CD4-positive, alpha-beta T cell treated with Interleukin-10 for 1 hour (primary cell): ENCODE measurements at regions not wholly inside any gene's neighbourhood (a gene's known extent, or its start where the extent isn't known, plus 50 kb on each side); places are given as distances from the start of the nearest gene placed in this dataset.
A peak's percentile ranks its signal among the peaks of the same experiment; 100 is the strongest.
"Not testable (repeated sequence)": the region's sequence is repeated elsewhere in the genome, so short reads cannot be mapped to it uniquely, and the experiment has no call there.

Experiments used
- DNase-seq: peaks from one replicate; pipeline ENCODE4 v3.0.0-alpha.2; 2020

DNA sequence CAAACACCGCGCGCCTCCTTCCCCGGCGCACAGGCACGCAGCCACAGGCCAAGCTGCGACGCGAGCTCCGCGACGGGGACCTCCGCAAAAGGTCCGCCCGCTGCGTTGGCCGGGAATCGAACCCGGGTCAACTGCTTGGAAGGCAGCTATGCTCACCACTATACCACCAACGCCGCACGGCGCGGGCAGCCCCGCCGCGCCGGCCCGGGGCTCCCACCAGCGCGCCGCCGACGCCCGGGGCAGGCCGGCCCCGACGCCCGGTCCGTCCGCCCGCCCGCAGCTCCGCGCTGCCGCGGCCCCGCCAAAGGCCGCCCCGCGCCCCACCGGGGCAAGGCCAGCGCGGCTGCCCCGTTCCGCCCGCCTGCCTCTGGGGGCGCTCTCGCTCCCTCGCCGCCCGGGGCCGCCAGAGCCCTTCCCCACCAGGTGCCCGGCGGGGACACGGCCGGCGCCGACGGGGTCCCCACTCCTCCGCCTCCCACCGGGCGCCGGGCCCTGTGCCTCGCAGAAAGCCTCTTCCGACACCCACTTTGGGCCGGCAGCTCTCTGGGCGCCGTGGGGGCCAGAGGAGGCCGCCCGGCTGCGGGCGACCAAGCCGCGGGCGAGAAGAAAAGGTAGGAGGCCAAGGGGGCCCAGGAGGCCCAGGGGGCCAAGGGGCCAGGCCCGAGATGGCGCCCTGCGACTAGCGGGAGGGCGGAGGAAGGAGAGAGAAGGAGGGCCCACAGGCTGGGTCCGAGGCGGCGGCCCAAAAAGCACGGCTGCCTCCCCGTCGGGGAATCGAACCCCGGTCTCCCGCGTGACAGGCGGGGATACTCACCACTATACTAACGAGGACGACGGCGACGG, 50.2 kb upstream of the FCGR2A start:
- not testable (repeated sequence) for DNase-seq

DNA sequence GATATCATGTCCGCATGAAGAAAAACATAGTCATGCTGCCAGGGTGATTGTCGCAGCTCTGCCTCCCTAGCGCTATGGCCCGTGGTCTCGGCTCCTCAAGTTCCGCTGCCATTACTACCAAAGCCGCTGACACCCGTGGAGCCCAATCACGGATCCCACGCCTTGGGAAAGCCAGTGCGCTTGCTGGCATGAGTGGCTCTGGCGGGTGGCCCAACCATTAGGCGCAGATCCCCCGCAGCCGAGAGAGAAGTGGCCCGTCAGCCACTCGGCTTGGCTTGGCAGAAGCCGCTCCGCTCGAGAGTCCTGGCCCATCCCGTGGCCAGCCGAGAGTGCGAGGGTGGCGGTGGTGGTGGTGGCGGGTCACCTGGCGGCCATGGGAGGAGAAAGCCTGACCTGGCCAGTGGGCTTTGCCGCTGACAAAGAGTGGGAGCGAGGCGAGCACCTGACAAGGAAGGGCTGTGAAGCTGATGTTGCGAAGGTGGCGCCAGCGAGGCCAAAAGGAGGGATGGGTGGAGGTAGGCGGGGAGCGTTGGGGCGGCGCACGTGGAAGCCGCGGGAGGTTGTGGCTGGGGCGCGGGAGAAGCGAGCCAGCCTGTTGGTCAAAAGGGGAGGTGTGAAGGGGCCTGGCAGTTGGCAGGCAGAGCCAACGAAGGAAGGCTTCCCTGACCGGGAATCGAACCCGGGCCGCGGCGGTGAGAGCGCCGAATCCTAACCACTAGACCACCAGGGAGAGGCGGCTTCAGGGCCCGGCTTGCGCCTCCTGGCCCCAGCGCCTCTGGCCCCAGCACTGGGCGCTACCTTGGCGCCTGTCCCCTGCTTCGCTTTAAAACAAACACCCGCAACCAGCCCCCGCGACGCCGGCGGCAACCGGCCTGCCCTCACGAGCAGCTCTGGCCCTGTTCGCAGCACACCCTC, 51.0 kb upstream of the FCGR2A start:
- DNase-seq = not testable (repeated sequence)

DNA sequence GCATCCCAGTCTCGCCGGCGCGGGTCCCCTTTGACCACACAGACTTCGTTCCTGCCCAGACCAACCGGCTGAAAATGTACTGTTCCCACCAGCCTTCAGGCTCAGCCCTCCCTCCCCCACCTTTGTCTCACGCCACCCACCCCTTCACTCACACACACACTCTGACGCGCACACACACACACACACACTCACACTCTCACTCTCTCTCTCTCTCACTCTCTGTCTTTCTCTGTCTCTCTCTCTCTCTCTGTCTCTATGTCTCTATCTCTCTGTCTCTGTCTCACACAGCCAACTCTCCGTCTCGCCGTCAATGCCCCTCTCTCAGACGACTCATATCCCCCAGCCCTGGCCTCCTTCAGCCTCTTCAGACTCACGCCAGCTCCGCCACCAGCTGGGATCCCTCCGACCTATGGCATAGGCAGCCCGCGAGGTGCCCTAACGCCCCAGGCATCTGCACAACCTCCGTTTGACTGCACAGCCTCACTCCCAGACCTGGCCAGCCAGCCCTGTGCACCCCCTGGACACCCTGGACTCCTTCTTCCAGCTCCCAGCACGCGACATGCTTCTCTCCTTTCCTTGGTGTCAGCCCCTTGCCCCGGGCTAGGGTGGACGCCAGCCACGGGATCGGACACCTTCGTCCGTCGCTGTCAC, 53.4 kb upstream of the FCGR2A start:
- DNase-seq = not testable (repeated sequence)

DNA sequence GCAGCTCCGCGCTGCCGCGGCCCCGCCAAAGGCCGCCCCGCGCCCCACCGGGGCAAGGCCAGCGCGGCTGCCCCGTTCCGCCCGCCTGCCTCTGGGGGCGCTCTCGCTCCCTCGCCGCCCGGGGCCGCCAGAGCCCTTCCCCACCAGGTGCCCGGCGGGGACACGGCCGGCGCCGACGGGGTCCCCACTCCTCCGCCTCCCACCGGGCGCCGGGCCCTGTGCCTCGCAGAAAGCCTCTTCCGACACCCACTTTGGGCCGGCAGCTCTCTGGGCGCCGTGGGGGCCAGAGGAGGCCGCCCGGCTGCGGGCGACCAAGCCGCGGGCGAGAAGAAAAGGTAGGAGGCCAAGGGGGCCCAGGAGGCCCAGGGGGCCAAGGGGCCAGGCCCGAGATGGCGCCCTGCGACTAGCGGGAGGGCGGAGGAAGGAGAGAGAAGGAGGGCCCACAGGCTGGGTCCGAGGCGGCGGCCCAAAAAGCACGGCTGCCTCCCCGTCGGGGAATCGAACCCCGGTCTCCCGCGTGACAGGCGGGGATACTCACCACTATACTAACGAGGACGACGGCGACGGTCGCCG, 57.4 kb upstream of the FCGR2A start:
- DNase-seq = not testable (repeated sequence)

DNA sequence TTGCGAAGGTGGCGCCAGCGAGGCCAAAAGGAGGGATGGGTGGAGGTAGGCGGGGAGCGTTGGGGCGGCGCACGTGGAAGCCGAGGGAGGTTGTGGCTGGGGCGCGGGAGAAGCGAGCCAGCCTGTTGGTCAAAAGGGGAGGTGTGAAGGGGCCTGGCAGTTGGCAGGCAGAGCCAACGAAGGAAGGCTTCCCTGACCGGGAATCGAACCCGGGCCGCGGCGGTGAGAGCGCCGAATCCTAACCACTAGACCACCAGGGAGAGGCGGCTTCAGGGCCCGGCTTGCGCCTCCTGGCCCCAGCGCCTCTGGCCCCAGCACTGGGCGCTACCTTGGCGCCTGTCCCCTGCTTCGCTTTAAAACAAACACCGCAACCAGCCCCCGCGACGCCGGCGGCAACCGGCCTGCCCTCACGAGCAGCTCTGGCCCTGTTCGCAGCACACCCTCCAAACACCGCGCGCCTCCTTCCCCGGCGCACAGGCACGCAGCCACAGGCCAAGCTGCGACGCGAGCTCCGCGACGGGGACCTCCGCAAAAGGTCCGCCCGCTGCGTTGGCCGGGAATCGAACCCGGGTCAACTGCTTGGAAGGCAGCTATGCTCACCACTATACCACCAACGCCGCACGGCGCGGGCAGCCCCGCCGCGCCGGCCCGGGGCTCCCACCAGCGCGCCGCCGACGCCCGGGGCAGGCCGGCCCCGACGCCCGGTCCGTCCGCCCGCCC, 58.1 kb upstream of the FCGR2A start:
- not testable (repeated sequence) for DNase-seq

DNA sequence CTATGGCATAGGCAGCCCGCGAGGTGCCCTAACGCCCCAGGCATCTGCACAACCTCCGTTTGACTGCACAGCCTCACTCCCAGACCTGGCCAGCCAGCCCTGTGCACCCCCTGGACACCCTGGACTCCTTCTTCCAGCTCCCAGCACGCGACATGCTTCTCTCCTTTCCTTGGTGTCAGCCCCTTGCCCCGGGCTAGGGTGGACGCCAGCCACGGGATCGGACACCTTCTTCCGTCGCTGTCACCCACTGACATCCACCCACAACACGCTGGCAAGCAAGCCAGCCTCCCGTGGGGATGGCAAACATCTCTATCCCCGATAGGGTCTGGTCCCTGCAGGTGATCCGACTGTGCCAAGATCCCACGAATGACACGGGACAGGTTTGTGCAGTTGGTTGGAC, 60.5 kb upstream of the FCGR2A start:
- DNase-seq = not testable (repeated sequence)

DNA sequence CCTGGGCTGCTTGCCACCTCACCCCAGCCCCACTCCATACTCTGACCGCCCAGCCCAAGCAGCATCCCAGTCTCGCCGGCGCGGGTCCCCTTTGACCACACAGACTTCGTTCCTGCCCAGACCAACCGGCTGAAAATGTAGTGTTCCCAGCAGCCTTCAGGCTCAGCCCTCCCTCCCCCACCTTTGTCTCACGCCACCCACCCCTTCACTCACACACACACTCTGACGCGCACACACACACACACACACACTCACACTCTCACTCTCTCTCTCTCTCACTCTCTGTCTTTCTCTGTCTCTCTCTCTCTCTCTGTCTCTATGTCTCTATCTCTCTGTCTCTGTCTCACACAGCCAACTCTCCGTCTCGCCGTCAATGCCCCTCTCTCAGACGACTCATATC, 61.0 kb upstream of the FCGR2A start:
- not testable (repeated sequence) for DNase-seq

DNA sequence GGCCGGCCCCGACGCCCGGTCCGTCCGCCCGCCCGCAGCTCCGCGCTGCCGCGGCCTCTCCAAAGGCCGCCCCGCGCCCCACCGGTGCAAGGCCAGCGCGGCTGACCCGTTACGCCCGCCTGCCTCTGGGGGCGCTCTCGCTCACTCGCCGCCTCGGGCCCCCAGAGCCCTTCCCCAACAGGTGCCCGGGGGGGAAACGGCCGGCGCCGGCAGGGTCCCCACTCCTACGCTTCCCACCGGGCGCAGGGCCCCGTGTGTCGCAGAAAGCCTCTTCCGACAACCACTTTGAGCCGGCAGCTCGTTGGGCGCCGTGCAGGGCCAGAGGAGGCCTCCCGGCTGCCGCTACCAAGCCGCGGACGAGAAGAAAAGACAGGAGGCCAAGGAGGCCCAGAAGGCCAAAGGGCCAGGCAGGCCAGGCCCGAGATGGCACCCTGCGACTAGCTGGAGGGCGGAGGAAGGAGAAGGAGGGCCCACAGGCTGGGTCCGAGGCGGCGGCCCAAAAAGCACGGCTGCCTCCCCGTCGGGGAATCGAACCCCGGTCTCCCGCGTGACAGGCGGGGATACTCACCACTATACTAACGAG, 64.9 kb upstream of the FCGR2A start:
- DNase-seq = peak; percentile 56

DNA sequence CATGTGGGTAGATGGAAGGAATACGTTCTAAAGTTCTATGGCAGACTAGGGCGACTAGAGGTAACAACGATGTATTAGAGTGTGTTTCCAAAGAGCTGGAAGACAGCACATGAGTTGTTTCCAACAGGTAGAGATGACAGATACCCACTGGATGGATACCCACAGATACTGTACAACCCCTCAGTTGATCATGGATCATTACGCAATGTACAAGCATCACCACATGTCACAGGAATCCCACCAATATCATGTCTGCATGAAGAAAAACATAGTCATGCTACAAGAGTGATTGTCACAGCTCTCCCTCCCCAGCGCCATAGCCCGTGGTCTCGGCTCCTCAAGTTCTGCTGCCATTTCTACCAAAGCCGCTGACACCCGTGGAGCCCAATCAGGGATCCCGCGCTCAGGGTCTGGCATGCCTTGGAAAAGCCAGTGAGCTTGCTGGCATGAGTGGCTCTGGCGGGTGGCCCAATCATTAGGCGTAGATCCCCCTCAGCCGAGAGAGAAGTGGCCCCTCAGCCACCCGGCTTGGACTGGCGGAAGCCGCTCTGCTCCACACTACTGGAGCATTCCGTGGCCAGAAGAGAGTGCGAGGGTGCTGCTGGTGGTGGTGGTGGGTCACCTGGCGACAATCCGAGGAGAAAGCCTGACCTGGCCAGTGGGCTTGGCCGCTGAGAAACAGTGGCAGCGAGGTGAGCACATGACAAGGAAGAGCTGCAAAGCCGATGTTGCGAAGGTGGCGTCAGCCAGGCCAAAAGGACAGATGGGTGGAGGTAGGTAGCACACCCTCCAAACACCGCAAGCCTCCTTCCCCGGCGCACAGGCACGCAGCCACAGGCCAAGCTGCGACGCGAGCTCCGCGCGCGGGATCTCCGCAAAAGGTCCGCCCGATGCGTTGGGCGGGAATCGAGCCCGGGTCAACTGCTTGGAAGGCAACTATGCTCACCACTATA, 65.7 kb upstream of the FCGR2A start:
- no peak for DNase-seq

DNA sequence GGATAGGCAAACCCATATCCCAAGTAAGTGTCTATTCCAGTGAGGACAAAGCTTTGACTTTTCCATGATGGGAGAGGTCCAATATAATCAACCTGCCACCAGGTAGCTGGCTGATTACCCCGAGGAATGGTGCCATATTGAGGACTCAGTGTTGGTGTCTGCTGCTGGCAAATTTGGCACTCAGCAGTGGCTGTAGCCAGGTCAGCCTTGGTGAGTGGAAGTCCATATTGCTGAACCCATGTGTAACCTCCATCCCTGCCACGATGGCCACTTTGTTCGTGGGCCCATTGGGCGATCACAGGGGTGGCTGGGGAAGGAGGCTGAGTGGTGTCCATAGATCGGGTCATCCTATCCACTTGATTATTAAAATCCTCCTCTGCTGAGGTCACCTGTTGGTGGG, 65.5 kb upstream of the CFAP126 start:
- DNase-seq = not testable (repeated sequence)

DNA sequence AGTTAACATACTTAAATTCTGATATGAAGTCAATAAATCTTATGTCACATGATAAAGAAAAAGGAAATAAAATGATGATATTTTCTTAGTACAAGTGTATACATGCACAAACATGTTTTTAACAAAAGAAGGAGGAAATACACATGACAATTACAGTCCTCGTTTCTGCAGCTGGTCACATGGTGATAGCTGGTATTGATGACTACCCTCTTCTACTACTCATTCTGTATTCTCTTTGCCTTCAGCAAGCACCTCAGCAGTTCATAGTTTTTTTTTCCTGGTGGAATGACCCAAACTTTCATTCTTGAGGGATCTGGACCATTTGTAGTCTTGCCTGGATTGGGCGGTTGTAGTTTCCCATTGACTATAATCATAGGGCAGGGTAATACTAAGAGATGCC, 64.4 kb upstream of the CFAP126 start:
- no peak for DNase-seq

DNA sequence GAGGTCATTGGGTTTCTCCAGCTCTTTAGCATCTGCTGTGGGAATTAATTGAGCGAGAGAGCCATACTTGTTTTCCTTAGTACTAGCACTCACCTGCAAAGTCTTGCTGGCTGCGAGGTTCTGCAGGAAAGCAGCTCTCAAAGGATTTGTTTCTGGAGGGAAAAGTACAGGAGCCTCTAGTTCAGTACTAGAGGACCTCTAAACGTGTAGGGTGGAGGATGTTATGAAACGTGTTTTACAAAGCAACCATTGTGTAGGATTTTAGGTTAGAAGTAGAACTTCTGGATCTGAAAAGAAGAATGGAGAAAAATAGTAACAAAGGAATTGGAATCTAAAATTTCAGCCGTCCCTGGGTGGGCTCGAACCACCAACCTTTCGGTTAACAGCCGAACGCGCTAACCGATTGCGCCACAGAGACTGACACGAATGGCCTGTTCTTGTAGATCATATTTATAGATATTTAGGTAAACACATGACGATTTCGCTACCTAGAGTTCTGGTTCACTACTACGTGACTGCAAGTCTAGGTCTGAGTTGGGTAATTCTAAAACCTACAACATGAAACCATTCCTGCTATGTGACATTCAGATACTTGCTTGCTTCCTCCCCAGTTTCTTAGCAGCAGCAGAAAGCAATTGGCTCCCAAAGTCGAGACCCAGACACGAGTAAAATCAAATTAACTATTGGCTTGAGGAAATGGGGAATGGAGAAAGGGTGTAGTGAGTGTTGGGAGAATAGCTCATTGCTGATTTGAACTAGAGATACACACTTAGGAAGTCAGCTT, 60.2 kb upstream of the CFAP126 start:
- peak; percentile 44 for DNase-seq

DNA sequence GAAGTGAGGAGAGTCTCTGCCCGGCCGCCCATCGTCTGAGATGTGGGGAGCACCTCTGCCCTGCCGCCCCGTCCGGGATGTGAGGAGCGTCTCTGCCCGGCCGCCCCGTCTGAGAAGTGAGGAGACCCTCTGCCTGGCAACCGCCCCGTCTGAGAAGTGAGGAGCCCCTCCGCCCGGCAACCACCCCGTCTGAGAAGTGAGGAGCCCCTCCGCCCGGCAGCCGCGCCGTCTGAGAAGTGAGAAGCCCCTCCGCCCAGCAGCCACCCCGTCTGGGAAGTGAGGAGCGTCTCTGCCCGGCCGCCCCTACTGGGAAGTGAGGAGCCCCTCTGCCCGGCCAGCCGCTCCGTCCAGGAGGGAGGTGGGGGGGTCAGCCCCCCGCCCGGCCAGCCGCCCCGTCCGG, 55.2 kb upstream of the CFAP126 start:
- DNase-seq = not testable (repeated sequence)

DNA sequence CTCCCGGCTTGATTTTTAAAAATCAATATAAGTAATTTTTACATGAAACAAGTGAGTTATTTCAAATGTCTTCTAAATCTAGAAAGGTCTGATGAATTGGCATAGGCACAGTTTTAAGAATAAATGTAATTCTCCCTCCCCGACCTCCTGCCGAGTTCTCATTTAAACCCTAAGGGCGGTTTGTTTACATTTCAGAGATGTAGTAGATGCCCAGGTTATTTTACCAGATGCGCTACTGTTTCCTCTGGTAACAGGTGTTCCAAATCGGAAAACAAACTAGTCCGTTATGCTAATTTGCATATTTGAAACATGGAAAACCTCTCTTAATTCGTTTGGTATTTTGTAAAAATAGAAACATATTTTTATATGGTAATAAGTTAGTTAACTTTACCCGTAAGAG, 53.8 kb upstream of the CFAP126 start:
- DNase-seq = no peak

DNA sequence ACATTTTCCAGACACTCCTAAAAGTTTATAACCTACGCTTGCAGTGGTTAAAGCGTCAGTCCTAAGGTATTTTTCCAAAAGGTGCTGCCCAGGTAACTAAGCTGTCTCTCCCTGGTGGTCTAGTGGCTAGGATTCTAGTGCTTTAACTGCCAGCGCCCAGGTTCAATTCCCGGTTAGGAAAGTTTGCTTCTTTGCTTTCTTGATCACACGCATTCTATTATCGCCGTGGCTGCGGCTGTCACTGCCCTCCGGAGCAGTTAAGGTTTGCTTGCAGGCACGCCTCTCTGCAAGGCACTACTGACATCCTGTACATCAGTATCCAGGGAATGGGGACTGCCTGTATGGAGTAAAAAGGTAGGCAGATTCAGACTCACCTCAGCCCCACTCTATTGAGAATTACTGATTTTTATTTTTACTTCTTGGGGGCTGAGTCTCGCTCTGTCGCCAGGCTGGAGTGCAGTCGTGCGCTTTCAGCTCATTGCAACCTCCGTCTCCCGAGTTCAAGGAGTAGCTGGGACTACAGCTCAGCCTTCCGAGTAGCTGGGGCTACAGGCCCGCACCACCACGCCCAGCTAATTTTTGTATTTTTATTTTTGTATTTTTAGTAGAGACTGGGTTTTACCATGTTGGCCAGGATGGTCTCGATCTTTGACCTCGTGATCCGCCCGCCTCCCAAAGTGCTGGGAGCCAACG, 53.2 kb upstream of the CFAP126 start:
- DNase-seq = no peak

DNA sequence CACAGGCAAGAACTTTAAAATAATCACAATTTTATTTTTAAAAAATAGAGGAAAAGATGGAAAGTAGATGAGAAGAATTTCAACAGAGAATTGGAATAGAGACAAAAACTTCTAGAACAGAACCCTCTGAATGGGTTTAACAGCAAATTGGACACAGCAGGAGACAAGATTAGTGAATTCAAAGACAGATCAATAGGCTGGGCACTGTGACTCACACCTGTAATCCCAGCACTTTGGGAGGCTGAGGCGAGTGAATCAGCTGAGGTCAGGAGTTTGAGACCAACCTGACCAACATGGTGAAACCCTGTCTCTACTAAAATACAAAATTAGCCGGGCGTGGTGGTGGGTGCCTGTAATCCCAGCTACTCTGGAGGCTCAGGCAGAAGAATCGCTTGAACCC, 49.9 kb upstream of the CFAP126 start:
- not testable (repeated sequence) for DNase-seq
